Endothelial cell of umbilical vein (primary cell): ENCODE measurements at regions not wholly inside any gene's neighbourhood (a gene's known extent, or its start where the extent isn't known, plus 50 kb on each side); places are given as distances from the start of the nearest gene placed in this dataset.

Source experiments
- EZH2 ChIP-seq: IDR thresholded peaks from 2 replicates; pipeline ENCODE4 v1.6.1; 2012; ENCODE audit warnings: borderline replicate concordance, low read depth, mild to moderate bottlenecking, moderate library complexity, low read length, inconsistent platforms; ENCODE audit not compliant: severe bottlenecking
- FOS ChIP-seq: IDR thresholded peaks from 2 replicates; pipeline ENCODE4 v1.6.1; 2011; ENCODE audit warnings: mild to moderate bottlenecking, low read length, moderate library complexity, borderline replicate concordance; ENCODE audit not compliant: insufficient read depth
- GATA2 ChIP-seq: IDR thresholded peaks from 2 replicates; pipeline ENCODE4 v1.7.0; 2011; ENCODE audit warnings: low read depth, mild to moderate bottlenecking, moderate library complexity, mixed read lengths, low read length; ENCODE audit not compliant: insufficient read length, insufficient read depth
- JUN ChIP-seq: IDR thresholded peaks from 2 replicates; pipeline ENCODE4 v1.6.1; 2011; ENCODE audit warnings: borderline replicate concordance, low read depth; ENCODE audit not compliant: insufficient read length, insufficient read depth
- MYC ChIP-seq: IDR thresholded peaks from one replicate; pipeline ENCODE4 v1.6.1; 2011; ENCODE audit warnings: mild to moderate bottlenecking, low read depth, low read length
- POLR2A ChIP-seq: IDR thresholded peaks from 2 replicates; pipeline ENCODE4 v1.6.1; 2012; ENCODE audit warnings: low read depth, mild to moderate bottlenecking, control low read depth, low read length
- POLR2AphosphoS5 ChIP-seq: IDR thresholded peaks from 2 replicates; pipeline ENCODE4 v1.6.1; 2012; ENCODE audit warnings: low read depth, mild to moderate bottlenecking, control low read depth, low read length, moderate library complexity; ENCODE audit not compliant: insufficient read depth
- TF ChIP-seq, protein P1 (sequence below), 2 donors: IDR thresholded peaks; 1 replicate in 1 of 2; 2 replicates in 1 of 2; pipeline ENCODE4 v1.5.1; 2011; ENCODE audit warnings: low read length in 2 of 2, mild to moderate bottlenecking in 2 of 2, moderate library complexity in 2 of 2, control low read depth in 1 of 2, inconsistent platforms in 1 of 2, low read depth in 1 of 2; ENCODE audit not compliant: insufficient read depth in 1 of 2; ENCODE audit errors: extremely low read depth in 1 of 2

DNA sequence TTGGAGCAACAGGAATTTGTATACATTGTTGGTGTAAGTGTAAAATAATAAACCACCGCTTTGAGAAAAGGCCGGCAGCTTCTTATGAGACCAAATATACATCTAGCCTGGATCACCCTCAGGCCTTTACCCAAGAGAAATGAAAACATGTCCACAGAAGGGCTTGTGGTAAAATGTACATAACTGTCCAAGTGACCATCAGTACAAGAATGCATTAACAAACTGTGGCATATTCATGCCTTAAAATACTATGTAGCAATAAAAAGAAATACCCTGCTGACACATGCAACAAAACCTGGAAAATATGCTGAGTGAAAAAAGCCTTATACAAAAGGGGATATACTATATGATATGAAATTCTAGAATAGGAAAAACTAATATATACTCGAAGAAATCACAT is 311.9 kb upstream of the TRPC7 start:
- TF ChIP-seq EZH2, result no peak
- no peak for TF ChIP-seq JUN
- TF ChIP-seq, protein P1, sequence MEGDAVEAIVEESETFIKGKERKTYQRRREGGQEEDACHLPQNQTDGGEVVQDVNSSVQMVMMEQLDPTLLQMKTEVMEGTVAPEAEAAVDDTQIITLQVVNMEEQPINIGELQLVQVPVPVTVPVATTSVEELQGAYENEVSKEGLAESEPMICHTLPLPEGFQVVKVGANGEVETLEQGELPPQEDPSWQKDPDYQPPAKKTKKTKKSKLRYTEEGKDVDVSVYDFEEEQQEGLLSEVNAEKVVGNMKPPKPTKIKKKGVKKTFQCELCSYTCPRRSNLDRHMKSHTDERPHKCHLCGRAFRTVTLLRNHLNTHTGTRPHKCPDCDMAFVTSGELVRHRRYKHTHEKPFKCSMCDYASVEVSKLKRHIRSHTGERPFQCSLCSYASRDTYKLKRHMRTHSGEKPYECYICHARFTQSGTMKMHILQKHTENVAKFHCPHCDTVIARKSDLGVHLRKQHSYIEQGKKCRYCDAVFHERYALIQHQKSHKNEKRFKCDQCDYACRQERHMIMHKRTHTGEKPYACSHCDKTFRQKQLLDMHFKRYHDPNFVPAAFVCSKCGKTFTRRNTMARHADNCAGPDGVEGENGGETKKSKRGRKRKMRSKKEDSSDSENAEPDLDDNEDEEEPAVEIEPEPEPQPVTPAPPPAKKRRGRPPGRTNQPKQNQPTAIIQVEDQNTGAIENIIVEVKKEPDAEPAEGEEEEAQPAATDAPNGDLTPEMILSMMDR (IDR thresholded peaks at IDR 0.05; ENCODE audit: extremely low read depth in 1 of 2, insufficient read depth in 1 of 2, low read depth in 1 of 2, low read length in 2 of 2), result no peak
- TF ChIP-seq POLR2AphosphoS5, result no peak
- no peak for TF ChIP-seq GATA2
- TF ChIP-seq POLR2A, result no peak
- no peak for TF ChIP-seq MYC
- TF ChIP-seq FOS, result no peak
